Right lobe of liver (tissue), 6 donors: ENCODE measurements at regions not wholly inside any gene's neighbourhood (a gene's known extent, or its start where the extent isn't known, plus 50 kb on each side); places are given as distances from the start of the nearest gene placed in this dataset.

Source experiments
- ATAC-seq, 4 donors: fragments of 200-7000 bp; cut with Tn5 transposase; one replicate each; pipeline ENCODE4 v1.9.1; 2020; ENCODE audit warnings: mild to moderate bottlenecking in 4 of 4, moderate library complexity in 4 of 4
- DNase-seq, 3 donors: peaks; one replicate each; pipeline ENCODE4 v3.0.0-alpha.2; 2020
- H3K27ac ChIP-seq, 3 donors: fragments of 200-600 bp; one replicate each; pipeline ENCODE4 v1.8.0; 2022
- H3K27me3 ChIP-seq, 2 donors: fragments of 200-600 bp; one replicate each; pipeline ENCODE4 v1.8.0; 2022
- H3K36me3 ChIP-seq, 4 donors: fragments of 200-600 bp; sonication (generic) in 1 of 4; one replicate each; pipeline versions ENCODE4 v1.5.1 to v1.8.0; 2017 to 2022; ENCODE audit warnings: control low read depth in 1 of 4
- H3K4me1 ChIP-seq, 4 donors: fragments of 200-600 bp; sonication (generic) in 1 of 4; one replicate each; pipeline versions ENCODE4 v1.5.1 to v1.8.0; 2017 to 2022; ENCODE audit warnings: control low read depth in 1 of 4
- H3K4me3 ChIP-seq, 3 donors: fragments of 200-600 bp; one replicate each; pipeline ENCODE4 v1.8.0; 2022
- H3K9me3 ChIP-seq, 4 donors: fragments of 200-600 bp; sonication (generic) in 1 of 4; one replicate each; pipeline versions ENCODE4 v1.5.1 to v1.8.0; 2017 to 2022; ENCODE audit warnings: control low read depth in 1 of 4
- CTCF ChIP-seq, 4 donors: fragments of 200-600 bp in 3 of 4; fragments of 450-650 bp in 1 of 4; IDR thresholded peaks; one replicate each; pipeline versions ENCODE4 v1.5.1 to v1.8.0; 2016 to 2022; ENCODE audit warnings: antibody characterized with exemption in 4 of 4, mild to moderate bottlenecking in 2 of 4
- POLR2A ChIP-seq: fragments of 450-650 bp; IDR thresholded peaks from one replicate; pipeline ENCODE4 v1.6.1; 2017; ENCODE audit warnings: antibody characterized with exemption, mild to moderate bottlenecking
- WGBS: methylation state at CpG from one replicate; pipeline ENCODE4 v1.1.6; 2018; ENCODE audit warnings: low coverage, low lambda C conversion rate; ENCODE audit not compliant: insufficient coverage; ENCODE audit errors: missing lambda C conversion rate; 5-methylcytosine and 5-hydroxymethylcytosine counted together
- intact Hi-C, 2 donors: fragments of 100-400 bp; cut with DNase I; formaldehyde crosslinking; loops; one replicate each; pipeline versions ENCODE4 v1.11.2 to v1.14.1; 2022
- donor health status: DM: no; HTN: yes; CAD: no.
- donor health status: DM: no; HTN: no; CAD: no.
- donor health status: DM: no; HTN: no; CAD: no.
- donor health status: DM: no; HTN: yes; CAD: no.
- donor health status: DM: no; HTN: yes; CAD: no.

- no peak for DNase-seq
- H3K36me3 ChIP-seq, result no peaks in the 10 kb centered on the region
- ATAC-seq, result no peak
- no peaks in the 10 kb centered on the region for H3K4me1 ChIP-seq
- WGBS, result 94% methylated on average over 1 of the region's 1 CpG
- no peak overlapping the region for H3K27ac ChIP-seq
- no peak overlapping the region for H3K4me3 ChIP-seq
- TF ChIP-seq POLR2A (no peak), CTCF (IDR thresholded peaks at IDR 0.05) (no peak)
- no peaks in the 10 kb centered on the region for H3K9me3 ChIP-seq
- no peaks in the 10 kb centered on the region for H3K27me3 ChIP-seq
- intact Hi-C loops, result no loop called here
Measured at GRCh38 chr12:46948936-46949545, 123.2 kb upstream of the SLC38A4 start.

GRCh38 chr12:46950094-46950493 is 124.3 kb upstream of the SLC38A4 start:
- no peak for TF ChIP-seq POLR2A
- no peak for TF ChIP-seq CTCF (IDR thresholded peaks at IDR 0.05)
- intact Hi-C loops, result no loop called here

GRCh38 chr12:46952880-46953483 is 126.4 kb upstream of the PCED1B start:
- TF ChIP-seq POLR2A, result no peak
- no peak for TF ChIP-seq CTCF (IDR thresholded peaks at IDR 0.05)
- ATAC-seq (no peak), DNase-seq (no peak)
- intact Hi-C loops, result no loop called here
- H3K27me3 ChIP-seq, result no peaks in the 10 kb centered on the region
- no peaks in the 10 kb centered on the region for H3K36me3 ChIP-seq
- 89% methylated on average over 1 of the region's 1 CpG for WGBS
- no peak overlapping the region for H3K4me3 ChIP-seq
- H3K9me3 ChIP-seq, result no peaks in the 10 kb centered on the region
- no peak overlapping the region for H3K27ac ChIP-seq
- peaks cover 0 to 3% (median under 1%) of the 10 kb centered on the region in 4 donors for H3K4me1 ChIP-seq

More at GRCh38 chr12:46950094-46950493, 124.3 kb upstream of the SLC38A4 start:
- no peaks in the 10 kb centered on the region for H3K4me1 ChIP-seq
- DNase-seq (no peak), ATAC-seq (no peak)
- H3K27ac ChIP-seq, result no peak overlapping the region
- no peaks in the 10 kb centered on the region for H3K27me3 ChIP-seq
- H3K4me3 ChIP-seq, result no peak overlapping the region
- no peaks in the 10 kb centered on the region for H3K9me3 ChIP-seq
- H3K36me3 ChIP-seq, result no peaks in the 10 kb centered on the region
- WGBS, result 96% methylated on average over 3 of the region's 3 CpGs

- Histone ChIP-seq H3K4me3 (no peak overlapping the region), H3K4me1 (peaks cover 0 to 23% (median 9%) of the 10 kb centered on the region in 4 donors), H3K27me3 (no peaks in the 10 kb centered on the region), H3K9me3 (no peaks in the 10 kb centered on the region), H3K36me3 (no peaks in the 10 kb centered on the region), H3K27ac (no peak overlapping the region)
- TF ChIP-seq CTCF (IDR thresholded peaks at IDR 0.05) (no peak), POLR2A (no peak)
- intact Hi-C loops, result no loop called here
- DNase-seq, result no peak
- 64% methylated on average over 5 of the region's 5 CpGs for WGBS
- ATAC-seq, result no peak
Measured at GRCh38 chr12:46956451-46957035, 122.9 kb upstream of the PCED1B start.
